TTC549 (cell line): ENCODE measurements at regions not wholly inside any gene's neighbourhood (a gene's known extent, or its start where the extent isn't known, plus 50 kb on each side); places are given as distances from the start of the nearest gene placed in this dataset.

ENCODE experiments used
- FAIRE-seq: peaks from 2 replicates; lab custom pipeline; 2012; peaks lifted over from hg19 to GRCh38; lab: Jason Lieb, UNC

- FAIRE-seq, result peak; percentile 99
Observed at GRCh38 chr6:110537208-110538123, 61.1 kb upstream of the SLC22A16 start.

DNA sequence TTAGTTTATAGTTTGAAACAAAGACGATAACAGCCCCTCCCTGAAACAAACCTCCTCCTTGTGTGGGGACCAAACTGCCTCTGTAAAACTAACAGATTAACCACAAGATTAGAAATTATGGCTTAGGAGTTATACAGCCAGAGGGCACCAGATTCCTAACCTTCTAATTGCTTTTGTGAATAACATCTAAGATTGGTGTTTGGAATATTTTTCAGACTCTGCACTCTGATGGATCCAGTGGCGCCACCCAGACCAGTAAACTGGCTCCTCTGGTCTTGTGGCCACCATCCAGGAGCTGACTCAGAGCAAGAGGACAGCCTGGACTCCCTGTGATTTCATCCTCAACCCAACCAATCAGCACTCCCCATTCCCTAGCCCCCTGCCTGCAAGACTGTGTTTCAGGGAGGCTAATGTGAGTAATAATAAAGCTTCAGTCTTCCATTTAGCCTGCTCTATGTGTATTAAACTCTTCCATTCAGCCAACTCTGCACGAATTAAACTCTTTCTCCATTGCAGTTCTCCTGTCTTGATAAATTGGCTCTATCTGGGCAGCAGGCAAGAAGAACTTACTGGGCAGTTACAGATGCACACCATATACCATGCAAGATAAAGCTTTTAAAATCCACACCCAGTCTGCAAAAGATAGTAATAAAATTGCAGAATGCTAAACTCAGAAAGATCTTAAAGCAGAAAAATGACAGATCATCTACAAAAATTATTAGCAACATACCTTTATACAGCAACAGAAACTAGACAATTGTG lies 58.5 kb upstream of the SLC22A16 start:
- FAIRE-seq, result peak; percentile 98

DNA sequence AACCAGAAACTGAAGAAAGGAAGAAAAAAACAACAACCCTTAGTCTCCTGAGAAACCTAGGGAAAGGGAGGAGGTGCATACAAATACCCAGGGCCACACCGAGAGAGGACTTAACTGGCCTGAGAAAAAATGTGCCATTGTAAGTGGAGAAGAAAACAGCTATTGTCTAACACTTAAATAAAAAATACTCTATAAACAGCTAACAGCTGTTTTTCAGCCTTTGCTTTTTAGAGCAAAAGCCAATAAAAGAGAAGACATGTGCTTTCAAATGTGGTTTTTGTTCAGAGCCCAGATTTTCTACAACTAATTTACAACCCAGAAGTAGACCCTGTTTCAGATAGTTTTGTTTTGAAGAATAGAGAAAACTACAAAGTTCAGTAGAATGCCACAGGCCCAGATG lies 56.0 kb upstream of the SLC22A16 start:
- FAIRE-seq, result peak; percentile 98

- no peak for FAIRE-seq
Observed at GRCh38 chr6:110530671-110531070, 54.3 kb upstream of the SLC22A16 start.

DNA sequence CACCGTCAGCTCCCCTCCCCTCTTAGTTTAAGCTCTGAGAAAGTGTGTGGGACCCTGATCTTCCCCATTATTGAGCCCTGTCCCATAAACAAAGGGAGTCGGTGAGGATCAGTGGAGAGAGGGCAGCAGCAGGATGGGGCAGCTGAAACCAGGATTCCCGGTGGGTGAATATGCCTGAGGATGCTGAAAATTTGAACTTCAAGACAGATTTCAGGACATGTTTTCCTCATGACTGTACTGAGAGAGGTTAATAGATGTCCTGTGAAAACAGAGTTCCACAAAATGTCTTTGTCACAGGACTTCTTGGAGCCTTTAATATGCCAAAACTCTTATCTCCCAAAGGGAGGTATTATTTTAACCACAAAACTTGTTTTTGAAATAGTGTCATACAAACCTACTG lies 53.5 kb upstream of the SLC22A16 start:
- peak; percentile 80 for FAIRE-seq

DNA sequence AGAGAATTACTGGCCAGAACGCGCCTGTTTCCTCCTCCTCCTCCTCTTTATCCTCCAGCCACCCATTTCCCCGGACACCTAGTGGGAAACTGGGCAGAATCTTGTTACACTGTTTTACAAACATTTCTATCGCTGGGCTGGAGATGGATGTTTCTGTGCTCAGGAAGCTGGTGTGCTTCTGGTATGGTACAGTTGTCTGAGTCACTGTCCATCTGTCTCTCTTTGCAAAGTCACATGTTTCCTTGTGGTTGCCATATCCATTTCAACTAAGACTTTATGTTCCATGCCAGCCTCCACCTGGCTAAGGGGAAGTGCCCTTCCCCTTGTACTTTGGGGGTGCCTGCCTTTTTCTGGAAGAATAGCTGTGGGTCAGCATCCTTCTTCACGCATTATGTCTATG lies 52.9 kb upstream of the SLC22A16 start:
- FAIRE-seq, result no peak

- no peak for FAIRE-seq
Observed at GRCh38 chr6:110528930-110529325, 52.5 kb upstream of the SLC22A16 start.

- peak; percentile 97 for FAIRE-seq
Observed at GRCh38 chr6:110528101-110528929, 51.9 kb upstream of the SLC22A16 start.

- FAIRE-seq, result peak; percentile 3
Observed at GRCh38 chr6:110527516-110527915, 51.1 kb upstream of the SLC22A16 start.

DNA sequence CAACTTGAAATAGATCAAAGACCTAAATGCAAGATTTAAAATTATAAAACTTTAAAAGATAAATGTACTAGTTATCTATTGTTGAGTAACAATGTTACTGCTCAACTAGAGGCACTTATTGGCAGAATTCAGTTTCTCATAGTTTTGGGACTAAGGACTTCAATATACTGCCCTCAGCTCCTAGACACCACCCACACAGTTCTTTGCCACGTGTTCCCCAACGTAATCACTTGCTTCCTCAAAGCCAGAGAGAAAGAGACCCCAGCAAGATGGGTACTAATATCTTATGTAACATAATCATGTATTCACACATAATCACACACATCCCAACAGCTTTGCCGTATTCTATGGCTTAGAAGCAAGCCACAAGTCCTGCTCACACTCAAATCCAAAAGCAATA lies 50.3 kb upstream of the SLC22A16 start:
- FAIRE-seq, result no peak
